ENCODE measurements at regions not wholly inside any gene's neighbourhood (a gene's known extent, or its start where the extent isn't known, plus 50 kb on each side); places are given as distances from the start of the nearest gene placed in this dataset.
"Not testable (repeated sequence)": the region's sequence is repeated elsewhere in the genome, so short reads cannot be mapped to it uniquely, and the experiment has no call there.

DNA sequence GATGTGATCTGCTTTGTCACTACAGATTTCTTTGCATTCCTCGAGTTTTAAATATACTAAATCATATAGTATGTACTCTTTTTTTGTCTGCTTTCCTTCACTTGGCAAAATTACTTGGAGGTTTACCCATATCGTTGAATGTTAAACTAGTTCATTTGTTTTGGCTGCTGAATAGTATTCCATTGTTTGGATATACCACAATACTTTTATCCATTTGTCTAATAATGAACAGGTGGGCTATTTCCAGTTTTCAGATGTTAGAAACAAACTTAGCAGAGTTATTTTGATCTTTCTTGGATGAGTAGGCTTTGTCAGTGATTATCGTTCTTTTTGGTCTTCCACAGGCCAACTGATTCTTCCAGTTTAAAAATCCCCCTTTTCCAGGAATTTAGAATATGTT, 154.0 kb upstream of the TGFBR2 start:
- DNase-seq = no peak

DNA sequence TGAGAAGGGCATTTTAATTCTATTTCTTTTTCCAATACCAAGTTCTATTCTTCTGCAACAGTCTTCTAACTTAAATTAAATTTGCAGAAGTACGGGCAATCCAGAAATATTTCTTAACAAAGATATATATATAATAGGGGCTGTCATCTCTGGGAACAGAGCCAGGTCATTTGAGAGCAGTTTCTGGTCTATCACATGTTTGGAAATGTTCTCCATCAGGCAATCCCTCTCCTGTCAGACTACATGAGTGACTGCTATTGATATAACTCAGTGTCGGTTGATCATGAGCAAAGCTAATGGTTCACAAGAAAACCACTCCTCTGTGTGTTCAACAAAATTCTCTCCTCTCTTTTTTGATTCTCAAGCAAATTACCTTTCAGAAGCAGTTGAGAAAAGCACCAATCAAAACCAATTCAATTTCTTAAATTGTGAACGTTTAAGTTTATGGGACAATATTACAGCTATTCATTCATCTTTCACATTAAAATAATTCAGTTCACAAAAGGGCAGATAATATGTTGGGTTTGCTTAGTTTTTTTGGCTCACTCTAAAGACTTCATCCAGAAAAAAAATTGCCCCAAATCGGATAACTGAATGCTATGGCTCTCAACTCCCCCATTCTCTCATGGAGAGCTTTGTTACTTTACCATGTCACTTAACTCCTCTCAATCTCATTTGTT, 152.9 kb upstream of the TGFBR2 start:
- no peak for DNase-seq

DNA sequence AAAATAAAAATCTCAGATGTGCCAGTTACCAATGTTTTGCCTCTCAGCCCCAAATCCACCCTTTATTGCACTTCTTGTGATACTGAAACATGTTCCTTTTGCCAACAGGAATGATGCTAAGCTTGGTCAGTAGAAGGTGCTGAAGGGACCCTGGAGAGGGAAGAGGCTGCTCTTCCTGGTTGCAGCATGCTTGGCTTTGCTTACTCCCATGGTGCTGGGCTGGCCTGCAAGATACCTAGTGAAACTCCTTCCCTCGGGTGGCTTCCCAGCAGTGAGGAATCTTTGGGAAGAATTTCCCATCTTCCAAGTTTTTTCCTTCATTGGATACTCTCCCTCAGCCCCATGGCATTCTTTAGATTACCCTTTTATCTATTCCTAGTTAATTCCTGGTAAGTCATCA, 151.8 kb upstream of the TGFBR2 start:
- no peak for DNase-seq

DNA sequence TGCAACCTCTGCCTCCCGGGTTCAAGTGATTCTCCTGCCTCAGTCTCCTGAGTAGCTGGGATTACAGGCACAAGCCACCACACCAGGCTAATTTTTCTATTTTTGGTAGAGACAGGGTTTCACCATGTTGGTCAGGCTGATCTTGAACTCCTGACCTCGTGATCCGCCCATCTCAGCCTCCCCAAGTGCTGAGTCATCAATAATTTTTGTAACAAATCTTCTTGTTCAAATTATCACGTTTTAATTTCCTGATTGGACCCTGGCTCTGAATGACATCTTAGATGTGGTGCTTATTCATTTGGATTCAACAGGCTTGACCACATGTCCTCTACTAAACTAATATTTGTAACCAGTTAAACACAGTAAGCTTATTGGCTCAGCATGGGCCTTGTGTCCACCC, 151.3 kb upstream of the TGFBR2 start:
- DNase-seq = not testable (repeated sequence)

DNA sequence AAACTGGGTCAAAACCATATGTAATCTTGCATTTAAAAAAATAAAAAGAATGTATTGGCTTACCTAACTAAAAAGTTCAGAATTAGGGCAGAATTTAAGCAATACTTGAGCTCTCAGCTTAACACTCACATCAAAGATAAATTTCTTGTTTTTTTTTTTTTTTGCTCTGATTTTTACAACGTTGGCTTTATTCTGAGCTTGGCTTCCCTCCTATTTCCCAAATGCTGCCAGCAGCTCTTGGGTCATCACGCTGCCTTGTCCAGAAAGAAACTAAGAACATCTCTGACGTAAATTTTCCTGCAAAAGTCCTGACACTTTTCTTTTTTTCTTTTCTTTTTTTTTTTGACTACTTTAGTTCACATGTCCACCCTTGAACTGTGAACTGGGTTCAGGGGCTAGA, 150.6 kb upstream of the TGFBR2 start:
- DNase-seq = no peak

DNA sequence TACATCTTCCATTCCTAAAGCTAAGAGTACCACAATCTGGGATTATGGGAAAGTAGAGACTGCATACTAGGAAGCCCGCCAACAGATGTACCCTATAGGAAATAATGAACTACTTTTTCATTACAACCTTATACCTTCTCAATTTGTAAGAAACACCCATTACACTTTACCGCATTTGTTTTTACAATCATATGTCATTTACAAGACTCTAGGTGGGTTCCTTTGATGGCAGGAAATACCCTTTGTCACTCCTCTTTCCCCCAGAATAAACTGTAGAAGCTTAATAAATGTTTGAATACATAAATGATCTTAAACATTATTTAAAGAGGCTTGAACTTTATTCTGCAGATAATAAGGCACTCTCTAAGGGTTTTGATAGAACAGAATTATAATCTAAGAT, 150.1 kb upstream of the TGFBR2 start:
- no peak for DNase-seq

DNA sequence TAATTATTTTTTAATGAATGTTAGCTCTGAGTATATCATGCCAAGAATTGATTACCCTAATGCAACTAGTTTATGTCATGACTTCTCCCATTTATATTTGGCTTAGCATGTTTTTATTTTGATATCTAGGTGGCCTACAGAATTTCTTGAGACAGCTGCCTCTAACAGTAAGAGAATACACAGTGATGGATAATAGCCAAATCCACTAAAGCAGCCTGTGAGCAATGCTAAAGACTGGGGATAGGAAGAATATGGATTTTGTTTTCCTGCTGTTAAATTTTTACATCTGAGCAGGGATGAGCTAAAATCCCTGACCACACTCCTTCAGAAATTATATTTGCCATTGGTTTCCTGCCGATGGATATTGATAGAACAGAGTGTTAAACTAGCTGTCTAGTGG, 149.3 kb upstream of the TGFBR2 start:
- DNase-seq = no peak

DNA sequence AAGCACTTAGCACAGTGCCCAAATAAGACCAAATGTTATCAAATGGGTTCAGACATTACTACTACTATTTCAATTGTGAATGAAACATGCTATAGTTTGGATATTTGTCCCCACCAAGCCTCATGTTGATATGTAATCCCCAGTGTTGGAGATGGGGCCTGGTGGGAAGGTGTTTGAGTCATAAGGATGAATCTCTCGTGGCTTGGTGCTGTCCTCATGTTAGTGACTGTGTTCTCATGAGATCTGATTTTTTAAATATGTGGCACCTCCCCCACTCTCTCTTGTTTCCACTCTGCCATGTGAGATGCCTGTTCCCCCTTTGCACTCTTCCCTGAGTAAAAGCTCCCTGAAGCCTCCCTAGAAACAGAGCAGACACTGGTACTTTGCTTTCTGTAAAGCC, 148.7 kb upstream of the TGFBR2 start:
- DNase-seq = no peak

DNA sequence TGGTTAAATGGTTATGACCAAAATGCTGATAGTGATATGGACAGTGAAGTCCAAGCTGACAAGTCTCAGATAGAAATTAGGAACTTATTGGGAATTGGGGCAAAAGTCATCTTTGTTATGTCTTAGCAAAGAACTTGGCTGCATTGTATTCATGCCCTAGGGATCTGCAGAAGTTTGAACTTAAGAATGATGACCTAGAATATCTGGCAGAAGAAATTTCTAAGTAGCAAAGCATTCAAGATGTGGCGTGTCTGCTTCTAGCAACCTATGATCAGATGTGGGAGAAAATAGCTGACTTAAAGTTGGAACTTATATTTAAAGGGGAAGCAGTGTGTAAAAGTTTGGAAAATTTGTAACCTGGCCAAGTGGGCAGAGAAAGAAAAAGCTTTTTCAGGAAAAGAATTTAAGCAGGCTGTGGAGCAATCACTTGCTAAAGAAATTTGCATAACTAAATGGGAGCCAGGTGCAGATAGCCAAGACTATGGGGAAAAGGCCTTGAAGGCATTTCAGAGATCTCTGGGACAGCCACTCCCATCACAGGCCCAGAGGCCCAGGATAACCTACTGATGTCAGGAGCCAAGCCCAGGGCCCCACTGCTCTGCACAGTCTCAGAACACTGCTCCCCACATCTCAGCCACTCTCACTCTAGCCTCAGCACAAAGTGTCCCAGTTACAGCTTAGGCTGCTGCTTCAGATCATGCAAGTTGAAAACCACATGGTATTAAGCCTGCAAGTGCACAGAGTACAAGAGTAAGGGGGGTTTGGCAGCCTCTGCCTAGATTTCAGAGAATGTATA, 147.8 kb upstream of the TGFBR2 start:
- no peak for DNase-seq

DNA sequence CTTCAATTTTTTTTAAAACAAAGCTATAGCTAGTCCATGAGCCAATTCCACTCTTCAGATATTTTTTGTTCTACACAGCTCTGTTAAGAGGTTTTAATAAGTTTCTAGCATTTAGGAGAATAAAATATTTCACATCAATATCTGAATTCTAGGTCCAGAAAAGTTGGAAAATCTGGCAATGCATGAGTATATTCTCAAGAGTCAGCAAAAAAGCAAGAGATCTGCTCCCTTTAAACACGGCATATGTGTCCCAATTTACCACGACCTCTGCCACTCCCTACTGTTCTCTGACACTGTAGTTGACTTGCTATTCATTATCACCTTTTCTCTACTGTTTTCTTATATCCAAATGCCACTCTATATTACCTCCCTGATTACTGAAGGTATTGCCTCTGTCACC, 145.1 kb upstream of the TGFBR2 start:
- DNase-seq = no peak

DNA sequence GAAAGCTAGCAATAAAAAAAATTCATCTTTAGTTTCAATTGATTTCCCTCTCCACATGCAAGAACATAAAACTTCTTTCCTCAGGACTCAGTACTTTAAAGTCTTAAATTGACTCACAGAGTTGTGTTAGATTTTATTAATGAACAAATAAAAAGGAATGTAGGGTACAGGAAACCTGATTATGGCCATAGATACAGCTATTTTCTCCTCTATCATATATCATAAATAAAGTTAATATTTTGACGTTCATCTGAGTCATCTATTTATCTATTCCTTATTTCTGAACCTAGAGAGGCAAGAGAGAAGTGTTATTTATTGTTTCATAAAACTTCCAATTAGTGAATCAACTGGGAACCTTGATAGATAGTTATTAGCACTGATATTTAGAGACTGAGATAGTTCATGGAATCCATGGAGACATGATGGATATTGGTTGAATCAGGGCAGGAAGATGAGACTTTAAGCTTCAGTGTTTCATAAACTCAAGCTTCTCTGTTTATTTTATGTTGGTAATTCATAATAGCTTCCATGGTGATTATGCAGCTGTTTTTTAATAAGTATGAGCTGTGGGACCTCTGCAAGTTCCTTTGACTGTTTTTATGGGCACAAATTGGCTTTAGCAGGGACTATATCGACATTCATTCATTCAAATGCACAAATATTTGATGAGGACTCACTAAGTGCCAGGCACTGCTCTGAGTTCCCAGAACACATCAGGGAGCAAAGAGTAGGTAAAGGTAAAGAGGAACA, 143.5 kb upstream of the TGFBR2 start:
- DNase-seq = no peak

DNA sequence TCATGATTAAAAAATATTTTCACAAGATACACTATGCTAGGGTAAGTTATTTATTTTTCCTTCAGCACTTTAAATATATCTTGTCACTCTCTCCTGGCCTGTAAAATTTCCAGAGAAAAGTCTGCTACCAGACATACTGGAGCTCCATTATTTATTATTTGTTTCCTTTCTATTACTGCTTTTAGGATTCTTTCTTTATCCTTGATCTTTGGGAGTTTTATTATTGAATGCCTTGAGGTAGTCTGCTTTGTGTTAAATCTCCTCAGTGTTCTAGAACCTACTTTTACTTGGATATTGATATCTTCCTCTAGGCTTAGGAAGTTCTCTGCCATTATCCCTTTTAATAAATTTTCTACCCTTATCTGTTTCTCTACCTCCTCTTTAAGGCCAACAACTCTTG, 142.0 kb upstream of the TGFBR2 start:
- DNase-seq = no peak

DNA sequence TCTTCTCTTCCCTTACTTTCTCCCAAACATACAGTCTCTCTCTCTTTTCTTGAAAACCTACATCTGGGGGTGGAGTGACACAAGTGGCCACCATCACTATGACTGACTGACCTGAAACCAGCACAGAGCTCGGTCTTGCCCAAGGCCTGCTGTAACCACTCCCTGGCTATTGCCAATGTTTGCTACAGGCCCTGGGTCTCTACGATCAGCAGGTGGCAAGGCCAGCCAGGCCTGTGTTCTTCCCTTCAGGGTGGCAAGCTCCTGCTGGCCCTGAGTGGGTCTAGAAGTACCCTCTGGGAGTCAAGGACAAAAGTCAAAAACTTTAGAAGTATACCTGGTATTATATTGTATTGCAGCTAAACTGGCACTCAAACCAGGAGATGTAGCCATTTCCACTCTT, 140.9 kb upstream of the TGFBR2 start:
- DNase-seq = no peak

DNA sequence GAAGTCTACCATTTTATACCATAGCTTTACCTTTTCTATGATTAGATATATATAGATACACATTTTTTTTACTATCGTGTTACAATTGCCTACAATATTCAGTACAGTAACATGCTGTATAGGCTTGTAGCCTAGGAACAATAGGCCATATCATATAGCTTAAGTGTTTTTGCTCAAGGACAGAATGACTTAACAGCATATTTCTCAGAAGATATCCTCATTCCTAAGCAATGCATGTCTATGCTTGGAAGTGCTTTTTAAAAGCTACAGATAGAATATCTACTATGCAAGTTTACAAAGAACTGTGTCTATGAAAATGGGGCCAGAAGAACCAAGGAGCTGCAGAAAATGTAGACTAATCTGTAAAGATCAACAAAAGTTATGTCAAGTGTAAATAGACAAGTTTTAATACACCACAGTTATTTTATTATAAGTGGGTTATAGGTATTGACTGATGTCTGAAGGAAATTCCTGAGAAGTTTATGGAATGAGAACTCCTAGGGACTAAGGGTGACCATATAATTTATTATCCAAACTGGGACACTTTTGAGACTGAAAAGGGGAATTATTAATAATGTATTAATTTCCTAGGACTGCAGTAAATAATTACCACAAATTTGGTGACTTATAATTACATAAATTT, 138.7 kb upstream of the TGFBR2 start:
- no peak for DNase-seq

DNA sequence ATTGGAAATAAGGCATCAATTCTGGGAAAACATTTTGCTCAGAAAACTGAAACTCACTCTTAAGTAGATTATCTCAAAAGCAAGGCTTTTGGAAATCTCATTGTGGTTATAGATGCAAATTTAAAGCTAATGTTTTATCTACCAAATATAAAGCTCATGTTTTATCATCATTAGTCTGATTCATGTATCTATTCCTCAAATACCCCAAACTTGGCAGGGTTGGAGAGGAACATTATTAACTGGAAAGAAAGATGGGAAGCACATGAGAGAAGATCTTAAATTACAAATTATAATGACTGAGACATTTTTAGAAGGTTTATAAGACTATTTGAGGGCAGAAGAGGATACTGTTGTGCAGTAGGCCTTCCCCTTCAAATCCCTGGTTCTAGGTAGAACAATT, 137.3 kb upstream of the TGFBR2 start:
- DNase-seq = no peak

DNA sequence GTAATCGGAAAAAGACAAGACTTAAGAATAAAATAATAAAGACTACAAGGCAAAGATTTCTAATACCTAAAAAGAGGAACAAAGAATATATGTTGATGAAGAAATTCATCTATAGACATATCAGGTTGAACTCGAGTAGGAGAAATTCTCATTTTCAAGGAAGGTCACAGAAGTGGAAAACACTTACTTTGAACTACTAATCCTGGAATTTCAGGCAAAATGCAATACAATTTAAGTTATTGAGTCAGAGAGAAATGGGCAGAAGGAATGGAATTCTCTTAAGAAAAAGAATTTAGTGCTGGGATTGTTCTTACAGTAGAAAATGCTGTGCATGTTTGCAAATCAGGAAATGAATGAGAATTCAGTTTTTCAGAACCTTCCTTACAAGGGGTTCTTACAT, 135.9 kb upstream of the TGFBR2 start:
- no peak for DNase-seq

DNA sequence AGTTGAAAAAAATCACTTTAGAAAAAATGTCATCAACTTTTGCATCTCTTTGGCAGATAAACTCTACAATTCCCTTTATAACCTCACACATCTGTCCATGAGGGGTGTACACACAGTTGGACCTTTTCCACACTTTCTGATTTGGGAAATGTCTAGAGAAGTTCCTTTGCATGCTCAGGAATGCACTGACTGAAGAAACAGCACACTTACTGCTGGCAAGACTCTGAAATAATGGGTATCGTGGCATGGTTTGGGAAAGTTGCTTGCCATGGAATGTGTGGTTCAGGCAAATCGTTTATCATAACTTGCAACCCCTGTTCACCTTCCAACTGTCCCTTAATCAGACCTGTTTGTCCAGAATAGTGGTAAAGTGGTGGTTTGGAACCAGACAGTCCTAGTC, 135.3 kb upstream of the TGFBR2 start:
- DNase-seq = no peak

DNA sequence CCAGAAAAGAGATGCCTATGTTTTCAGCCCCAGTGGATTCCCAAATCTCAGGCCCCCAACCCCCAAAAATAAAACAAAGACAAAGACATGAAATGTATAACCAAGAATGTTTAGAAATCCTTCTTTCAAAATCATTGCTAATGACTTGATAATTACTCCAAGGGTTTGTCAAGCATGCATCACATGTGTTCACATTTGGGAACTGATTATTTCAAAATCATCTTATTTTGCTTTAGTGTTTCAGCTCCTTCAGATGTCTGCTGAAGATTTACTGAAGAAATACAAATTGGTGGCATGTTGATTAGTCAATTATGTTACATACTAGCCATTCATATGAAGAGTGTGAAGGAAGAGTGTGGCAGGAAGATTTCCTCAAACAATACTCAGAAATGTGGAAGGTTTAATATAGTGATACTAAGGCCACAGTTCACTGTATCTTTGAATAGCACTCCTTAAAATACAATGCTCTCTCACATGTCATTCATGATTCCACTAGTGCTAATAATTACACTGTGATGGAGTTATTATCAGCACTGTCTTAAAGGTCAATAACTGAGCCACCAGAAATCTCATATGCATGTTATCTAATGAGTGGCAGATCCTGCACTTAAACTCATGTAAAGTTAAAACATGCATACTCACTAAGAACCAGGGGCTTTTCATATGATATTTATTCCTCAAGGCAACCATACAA, 134.5 kb upstream of the TGFBR2 start:
- DNase-seq = no peak

DNA sequence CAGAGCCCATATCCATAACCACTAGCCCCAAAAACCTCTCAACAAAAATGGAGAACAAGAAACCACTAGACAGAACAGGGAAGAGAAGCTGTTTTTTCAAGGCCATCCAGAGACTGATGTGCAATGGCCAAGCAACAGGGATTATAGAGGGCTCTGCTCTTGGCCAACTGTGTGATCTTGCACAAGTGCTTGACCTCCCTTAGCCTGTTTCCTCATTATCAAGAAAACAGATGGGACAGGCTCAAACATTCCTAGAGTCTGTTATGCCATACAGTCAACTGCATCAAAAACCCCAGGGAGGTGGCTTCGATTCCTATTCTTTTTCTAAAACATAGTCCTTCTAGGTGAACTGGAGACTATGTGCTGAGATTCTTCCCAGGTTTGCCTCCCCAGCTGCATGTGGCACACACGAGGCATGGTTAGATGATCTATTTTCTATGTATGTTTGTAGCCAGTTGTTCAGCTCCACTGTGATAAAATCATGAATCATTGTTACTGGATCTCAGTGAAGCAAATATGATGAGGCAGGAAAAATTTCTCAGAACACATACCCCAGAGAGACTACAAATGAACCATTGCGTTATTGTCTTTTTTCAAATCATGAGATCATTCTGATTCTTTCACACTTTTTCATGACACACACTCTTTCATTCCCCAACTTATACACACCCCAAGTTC, 132.9 kb upstream of the TGFBR2 start:
- peak; percentile 28 for DNase-seq

DNA sequence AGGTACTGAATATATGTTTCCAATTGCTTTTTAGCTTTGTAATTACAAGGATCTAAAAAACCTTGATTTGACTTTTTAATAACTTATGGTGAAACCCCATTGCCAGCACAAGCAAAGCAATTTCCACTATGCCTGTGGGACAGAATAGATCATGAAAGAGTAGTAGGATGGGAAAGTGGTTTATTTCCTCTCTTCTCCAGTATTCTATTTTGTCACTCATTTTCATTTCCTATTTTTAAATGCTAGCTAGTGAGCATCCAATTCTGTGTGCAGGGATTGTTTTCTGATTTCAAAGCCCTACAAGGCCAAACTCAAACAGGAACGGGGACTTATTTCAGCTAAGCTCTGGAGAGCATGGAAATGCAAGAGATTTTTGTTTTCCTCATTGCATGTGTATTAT, 132.0 kb upstream of the TGFBR2 start:
- no peak for DNase-seq

DNA sequence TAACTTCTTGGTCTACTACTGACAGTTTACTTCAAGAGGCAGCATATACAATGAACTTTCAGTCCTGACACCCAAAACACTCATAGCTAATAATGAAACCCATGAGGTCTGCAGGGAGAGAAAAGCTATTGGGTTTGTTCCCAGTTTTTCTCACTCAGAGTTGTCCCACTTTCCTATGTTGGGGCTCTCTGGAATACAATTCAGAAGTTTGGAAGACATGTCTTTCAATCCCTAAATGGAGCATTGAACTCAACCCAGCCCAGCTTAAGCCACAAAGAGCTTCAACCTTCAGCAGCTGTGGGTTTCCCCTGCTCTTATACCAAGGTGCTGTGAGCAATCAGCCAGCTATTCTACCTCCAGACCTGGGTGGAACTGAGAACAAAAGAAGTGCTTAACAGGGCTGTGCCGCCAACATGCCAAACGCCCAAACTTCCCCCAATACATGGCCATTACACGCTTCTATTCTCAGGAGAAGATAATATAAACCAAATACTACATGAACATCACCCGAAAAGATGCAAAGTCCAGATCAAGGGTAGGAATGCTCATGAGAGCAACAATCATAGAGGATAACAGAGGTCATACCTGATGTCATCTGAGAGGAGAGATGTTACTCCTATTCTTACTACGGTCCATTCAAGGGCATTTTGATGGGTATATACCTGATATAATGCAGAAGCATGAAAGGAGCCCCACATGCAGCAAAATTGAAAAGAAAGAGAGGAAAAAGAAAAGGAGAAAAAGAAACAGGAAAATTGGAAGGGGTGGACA, 131.2 kb upstream of the TGFBR2 start:
- DNase-seq = peak; percentile 21

DNA sequence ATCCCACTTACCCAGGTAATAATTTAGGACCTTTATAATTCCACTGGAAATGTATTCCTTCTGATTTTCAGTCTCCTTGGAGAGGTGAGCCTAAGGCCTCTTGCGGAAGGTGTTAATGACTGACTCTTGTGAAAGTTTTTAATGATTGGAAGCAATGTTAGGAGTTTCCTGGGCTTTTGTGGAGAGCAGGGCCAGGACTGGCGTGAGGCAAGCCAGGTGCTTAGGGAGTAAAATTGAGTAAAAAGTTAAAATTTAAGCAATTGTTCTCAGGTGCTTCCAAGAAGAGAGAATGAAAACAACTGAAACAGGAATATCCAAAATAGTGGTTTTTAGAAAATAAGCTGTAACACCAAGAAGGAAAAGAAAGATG, 130.6 kb upstream of the TGFBR2 start:
- no peak for DNase-seq
